HG02588 (cell line): ENCODE measurements at regions not wholly inside any gene's neighbourhood (a gene's known extent, or its start where the extent isn't known, plus 50 kb on each side); places are given as distances from the start of the nearest gene placed in this dataset.
A peak's percentile ranks its signal among the peaks of the same experiment; 100 is the strongest.

Experiments
- ATAC-seq: cut with Tn5 transposase; IDR thresholded peaks from one replicate; pipeline ENCODE4 v1.9.1; 2021; ENCODE audit warnings: mild to moderate bottlenecking, moderate library complexity; ENCODE audit not compliant: unreplicated experiment

GRCh38 chr15:35168464-35168863 is 83.4 kb upstream of the NANOGP8 start:
- no peak for ATAC-seq

GRCh38 chr15:35167675-35168074 is 82.6 kb upstream of the NANOGP8 start:
- no peak for ATAC-seq

GRCh38 chr15:35166730-35167359 is 81.8 kb upstream of the NANOGP8 start:
- ATAC-seq: no peak

- ATAC-seq: no peak
Observed at GRCh38 chr15:35161694-35162093, 76.6 kb upstream of the NANOGP8 start.

GRCh38 chr15:35159170-35159569 is 74.1 kb upstream of the NANOGP8 start:
- no peak for ATAC-seq

- no peak for ATAC-seq
Observed at GRCh38 chr15:35151782-35152181, 66.7 kb upstream of the NANOGP8 start.

GRCh38 chr15:35151381-35151780 is 66.3 kb upstream of the NANOGP8 start:
- ATAC-seq: no peak

GRCh38 chr15:35150361-35150760 is 65.3 kb upstream of the NANOGP8 start:
- no peak for ATAC-seq

GRCh38 chr15:35145336-35145735 is 60.2 kb upstream of the NANOGP8 start:
- ATAC-seq: no peak

- no peak for ATAC-seq
Observed at GRCh38 chr15:35142578-35142977, 57.5 kb upstream of the NANOGP8 start.

- no peak for ATAC-seq
Observed at GRCh38 chr15:35141743-35142471, 56.8 kb upstream of the NANOGP8 start.

GRCh38 chr15:35139822-35140221 is 54.7 kb upstream of the NANOGP8 start:
- no peak for ATAC-seq

- ATAC-seq: no peak
Observed at GRCh38 chr15:35137190-35137574, 52.1 kb upstream of the NANOGP8 start.

- peak; percentile 99 for ATAC-seq
Observed at GRCh38 chr15:35136321-35137189, 51.5 kb upstream of the NANOGP8 start.
